GM12878 (cell line): ENCODE measurements at regions not wholly inside any gene's neighbourhood (a gene's known extent, or its start where the extent isn't known, plus 50 kb on each side); places are given as distances from the start of the nearest gene placed in this dataset.

ENCODE experiments used
- ATAC-seq: fragments of 200-7000 bp; cut with Tn5 transposase; 3 replicates; pipeline ENCODE4 v1.9.1; 2020; ENCODE audit warnings: mild to moderate bottlenecking, moderate library complexity
- BruUV-seq: library from RNA; stranded (reverse); fragments of 400-500 nt; replicated peaks from 2 replicates; lab custom pipeline; 2021; lab: Mats Ljungman, UMichigan
- CTCF ChIA-PET: fragments of 300-600 bp; sonication (Branson Sonifier 250); formaldehyde crosslinking; extraction: SDS; loops from one replicate; lab custom pipeline; 2021; ENCODE audit warnings: inconsistent platforms; lab: Yijun Ruan, JAX
- POLR2A ChIA-PET: fragments of 350-600 bp; formaldehyde crosslinking; extraction: SDS; loops from one replicate; lab custom pipeline; 2021; ENCODE audit warnings: inconsistent platforms; lab: Charles Lee
- RAD21 ChIA-PET: fragments of 300-600 bp; sonication (Branson Sonifier 250); formaldehyde crosslinking; loops from one replicate; lab custom pipeline; 2023; ENCODE audit warnings: antibody characterized with exemption; ENCODE audit not compliant: unreplicated experiment; lab: Charles Lee
- SMC1A ChIA-PET: fragments of 300-600 bp; sonication (Branson Sonifier 250); formaldehyde crosslinking; loops from one replicate; lab custom pipeline; 2023; ENCODE audit not compliant: unreplicated experiment, uncharacterized antibody; lab: Charles Lee
- DNase-seq: peaks from one replicate; pipeline ENCODE4 v3.0.0-alpha.2; 2011; ENCODE audit warnings: low read depth, low spot score
- FAIRE-seq: peaks from 3 replicates; lab custom pipeline; 2011; peaks lifted over from hg19 to GRCh38; lab: Jason Lieb, UNC
- H2AFZ ChIP-seq: 2 replicates; pipeline ENCODE4 v1.6.0; 2011; ENCODE audit warnings: low read depth, low read length, control low read depth; ENCODE audit not compliant: control insufficient read depth
- H3K27ac ChIP-seq: 2 replicates; pipeline ENCODE4 v1.5.1; 2011; ENCODE audit warnings: control low read depth; ENCODE audit not compliant: control insufficient read depth, insufficient read depth
- H3K27me3 ChIP-seq, 2 experiments: replicated peaks in 1 of 2; 2 replicates each; pipeline versions ENCODE4 v1.6.0 to v1.6.1; 2011; ENCODE audit warnings: low read length in 1 of 2; ENCODE audit not compliant: control insufficient read depth in 2 of 2, insufficient read depth in 2 of 2
- H3K36me3 ChIP-seq, 2 experiments: 2 replicates each; pipeline ENCODE4 v1.5.1; 2011; ENCODE audit warnings: low read length in 1 of 2; ENCODE audit not compliant: control insufficient read depth in 2 of 2, insufficient read depth in 2 of 2
- H3K4me1 ChIP-seq: 2 replicates; pipeline ENCODE4 v1.6.1; 2011; ENCODE audit warnings: mild to moderate bottlenecking, low read length, moderate library complexity, mixed read lengths; ENCODE audit not compliant: control insufficient read depth, insufficient read depth
- H3K4me2 ChIP-seq: 2 replicates; pipeline ENCODE4 v1.6.0; 2011; ENCODE audit warnings: control low read depth; ENCODE audit not compliant: control insufficient read depth, insufficient read depth
- H3K4me3 ChIP-seq: fragments of 200-600 bp; sonication (generic); 2 replicates; pipeline ENCODE4 v1.5.1; 2016
- H3K79me2 ChIP-seq: 2 replicates; pipeline ENCODE4 v1.6.0; 2011; ENCODE audit warnings: low read length; ENCODE audit not compliant: control insufficient read depth, insufficient read depth
- H3K9ac ChIP-seq: 2 replicates; pipeline ENCODE4 v1.8.0; 2011; ENCODE audit warnings: low read length, control low read depth, mixed read lengths; ENCODE audit not compliant: control insufficient read depth, insufficient read depth
- H3K9me3 ChIP-seq: replicated peaks from 3 replicates; pipeline ENCODE4 v1.5.1; 2011; ENCODE audit warnings: mild to moderate bottlenecking, low read length; ENCODE audit not compliant: control insufficient read depth, insufficient read depth
- H4K20me1 ChIP-seq: 2 replicates; pipeline ENCODE4 v1.6.0; 2011; ENCODE audit not compliant: control insufficient read depth, insufficient read depth
- IKZF1 ChIP-seq: fragments of 450-650 bp; conservative IDR thresholded peaks from 2 replicates; pipeline ENCODE4 v1.6.1; 2017; ENCODE audit warnings: antibody characterized with exemption, mild to moderate bottlenecking
- MYC ChIP-seq: IDR thresholded peaks from 2 replicates; pipeline ENCODE4 v1.6.1; 2011; ENCODE audit warnings: mild to moderate bottlenecking, low read length, moderate library complexity, inconsistent platforms; ENCODE audit not compliant: insufficient read depth, insufficient replicate concordance, insufficient read length, severe bottlenecking
- PAX5 ChIP-seq: IDR thresholded peaks from 2 replicates; pipeline ENCODE4 v1.6.1; 2011; ENCODE audit warnings: low read depth, low read length, borderline replicate concordance
- SMARCA5 ChIP-seq: fragments of 450-650 bp; IDR thresholded peaks from 2 replicates; pipeline ENCODE4 v1.6.1; 2017; ENCODE audit warnings: mild to moderate bottlenecking
- SP1 ChIP-seq: IDR thresholded peaks from one replicate; pipeline ENCODE4 v1.6.1; 2011; ENCODE audit warnings: low read depth, low read length
- ZNF207 ChIP-seq: fragments of 450-650 bp; IDR thresholded peaks from 2 replicates; pipeline ENCODE4 v1.6.1; 2014; ENCODE audit warnings: antibody characterized with exemption, mild to moderate bottlenecking, borderline replicate concordance
- WGBS: methylation state at CpG from one replicate; pipeline ENCODE4 v1.1.6; 2016; ENCODE audit warnings: low lambda C conversion rate; ENCODE audit not compliant: insufficient replicate concordance, insufficient coverage; ENCODE audit errors: missing lambda C conversion rate; 5-methylcytosine and 5-hydroxymethylcytosine counted together
- in situ Hi-C: fragments of 300-500 bp; cut with MboI; formaldehyde crosslinking; loops from 9 replicates; pipeline ENCODE4 v1.14.3; 2018; ENCODE audit warnings: mixed read lengths
- intact Hi-C: fragments of 100-400 bp; cut with micrococcal nuclease; formaldehyde crosslinking; loops from one replicate; pipeline ENCODE4 v1.14.2; 2022; ENCODE audit not compliant: unreplicated experiment
- TF ChIP-seq, protein P1 (sequence below): fragments of 450-650 bp; IDR thresholded peaks from 2 replicates; pipeline ENCODE4 v1.6.1; 2017; ENCODE audit warnings: antibody characterized with exemption, mild to moderate bottlenecking, moderate library complexity
- TF ChIP-seq, protein P2 (sequence below): IDR thresholded peaks from 2 replicates; pipeline ENCODE4 v1.6.1; 2012; ENCODE audit warnings: low read length, inconsistent platforms

DNA sequence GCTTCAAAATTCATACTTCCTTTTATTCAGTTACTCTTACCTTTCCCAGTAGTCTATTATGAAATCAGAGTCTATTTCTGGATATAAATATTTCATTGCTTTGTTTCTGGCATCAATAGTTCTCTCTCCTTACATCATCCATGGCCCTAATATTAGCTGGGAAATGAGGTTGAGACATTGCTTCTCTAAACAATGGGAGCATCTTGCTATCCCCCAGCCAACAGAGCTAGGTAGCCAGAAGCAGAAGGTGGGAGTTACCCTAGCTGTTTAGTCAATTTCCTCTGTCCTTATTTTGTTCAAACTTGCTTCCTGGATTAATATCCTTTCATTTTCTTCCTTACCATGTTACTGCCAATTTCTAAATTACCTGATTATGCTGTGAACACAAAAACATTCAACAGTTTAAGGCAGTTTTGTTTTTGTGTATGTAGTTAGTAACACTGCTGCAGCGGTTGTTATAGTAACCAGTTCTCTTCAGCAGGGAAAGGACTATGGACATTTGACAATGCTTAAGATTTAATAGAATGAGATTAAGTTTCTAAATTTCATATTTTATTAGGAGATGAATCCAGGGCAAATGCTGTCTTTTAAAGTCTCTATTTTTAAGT, 160.5 kb upstream of the KCNJ3 start:
- H3K9ac ChIP-seq: no peak overlapping the region
- POLR2A ChIA-PET: interaction anchor here (0.6 to 1.4 kb wide), 3 partner anchors 12 to 608 kb away, joined by 3 read pairs; no protein-coding TSS in a partner anchor
- no TSS peak for BruUV-seq
- in situ Hi-C loops (no loop called here), intact Hi-C loops (no loop called here)
- CTCF ChIA-PET: no interaction called here
- no peaks in the 10 kb centered on the region for H3K27me3 ChIP-seq
- no peaks in the 10 kb centered on the region for H3K79me2 ChIP-seq
- ATAC-seq (peak; percentile 32; the same call in 1 of the 3 replicates), DNase-seq (no peak), FAIRE-seq (no peak)
- no peak overlapping the region for H3K27ac ChIP-seq
- 81% methylated on average over 1 of the region's 1 CpG for WGBS
- H3K4me2 ChIP-seq: no peak overlapping the region
- no peaks in the 10 kb centered on the region for H3K9me3 ChIP-seq
- TF ChIP-seq IKZF1: no peak
- TF ChIP-seq, protein P1, sequence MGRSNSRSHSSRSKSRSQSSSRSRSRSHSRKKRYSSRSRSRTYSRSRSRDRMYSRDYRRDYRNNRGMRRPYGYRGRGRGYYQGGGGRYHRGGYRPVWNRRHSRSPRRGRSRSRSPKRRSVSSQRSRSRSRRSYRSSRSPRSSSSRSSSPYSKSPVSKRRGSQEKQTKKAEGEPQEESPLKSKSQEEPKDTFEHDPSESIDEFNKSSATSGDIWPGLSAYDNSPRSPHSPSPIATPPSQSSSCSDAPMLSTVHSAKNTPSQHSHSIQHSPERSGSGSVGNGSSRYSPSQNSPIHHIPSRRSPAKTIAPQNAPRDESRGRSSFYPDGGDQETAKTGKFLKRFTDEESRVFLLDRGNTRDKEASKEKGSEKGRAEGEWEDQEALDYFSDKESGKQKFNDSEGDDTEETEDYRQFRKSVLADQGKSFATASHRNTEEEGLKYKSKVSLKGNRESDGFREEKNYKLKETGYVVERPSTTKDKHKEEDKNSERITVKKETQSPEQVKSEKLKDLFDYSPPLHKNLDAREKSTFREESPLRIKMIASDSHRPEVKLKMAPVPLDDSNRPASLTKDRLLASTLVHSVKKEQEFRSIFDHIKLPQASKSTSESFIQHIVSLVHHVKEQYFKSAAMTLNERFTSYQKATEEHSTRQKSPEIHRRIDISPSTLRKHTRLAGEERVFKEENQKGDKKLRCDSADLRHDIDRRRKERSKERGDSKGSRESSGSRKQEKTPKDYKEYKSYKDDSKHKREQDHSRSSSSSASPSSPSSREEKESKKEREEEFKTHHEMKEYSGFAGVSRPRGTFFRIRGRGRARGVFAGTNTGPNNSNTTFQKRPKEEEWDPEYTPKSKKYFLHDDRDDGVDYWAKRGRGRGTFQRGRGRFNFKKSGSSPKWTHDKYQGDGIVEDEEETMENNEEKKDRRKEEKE: no peak
- TF ChIP-seq SP1: no peak
- no peak for TF ChIP-seq SMARCA5
- TF ChIP-seq, protein P2, sequence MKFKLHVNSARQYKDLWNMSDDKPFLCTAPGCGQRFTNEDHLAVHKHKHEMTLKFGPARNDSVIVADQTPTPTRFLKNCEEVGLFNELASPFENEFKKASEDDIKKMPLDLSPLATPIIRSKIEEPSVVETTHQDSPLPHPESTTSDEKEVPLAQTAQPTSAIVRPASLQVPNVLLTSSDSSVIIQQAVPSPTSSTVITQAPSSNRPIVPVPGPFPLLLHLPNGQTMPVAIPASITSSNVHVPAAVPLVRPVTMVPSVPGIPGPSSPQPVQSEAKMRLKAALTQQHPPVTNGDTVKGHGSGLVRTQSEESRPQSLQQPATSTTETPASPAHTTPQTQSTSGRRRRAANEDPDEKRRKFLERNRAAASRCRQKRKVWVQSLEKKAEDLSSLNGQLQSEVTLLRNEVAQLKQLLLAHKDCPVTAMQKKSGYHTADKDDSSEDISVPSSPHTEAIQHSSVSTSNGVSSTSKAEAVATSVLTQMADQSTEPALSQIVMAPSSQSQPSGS: no peak
- no peak for TF ChIP-seq PAX5
- no peak for TF ChIP-seq MYC
- no peak for TF ChIP-seq ZNF207
- no peak overlapping the region for H2AFZ ChIP-seq
- RAD21 ChIA-PET: interaction anchor here (0.7 to 2.1 kb wide), 5 partner anchors 11 to 83 kb away, joined by 3 to 14 read pairs (median 4); no protein-coding TSS in a partner anchor
- no peaks in the 10 kb centered on the region for H3K36me3 ChIP-seq
- H3K4me1 ChIP-seq: no peaks in the 10 kb centered on the region
- no peak overlapping the region for H3K4me3 ChIP-seq
- no peaks in the 10 kb centered on the region for H4K20me1 ChIP-seq
- SMC1A ChIA-PET: interaction anchor here (0.8 to 3.1 kb wide), 7 partner anchors 9 to 78 kb away, joined by 3 to 28 read pairs (median 5); no protein-coding TSS in a partner anchor
